Germinal center (tissue), 1 donor: ENCODE measurements at regions not wholly inside any gene's neighbourhood (a gene's known extent, or its start where the extent isn't known, plus 50 kb on each side); places are given as distances from the start of the nearest gene placed in this dataset.

Experiments
- DNase-seq: peaks from one replicate; pipeline ENCODE4 v3.0.0; 2012; ENCODE audit warnings: mixed read lengths, low spot score

DNA sequence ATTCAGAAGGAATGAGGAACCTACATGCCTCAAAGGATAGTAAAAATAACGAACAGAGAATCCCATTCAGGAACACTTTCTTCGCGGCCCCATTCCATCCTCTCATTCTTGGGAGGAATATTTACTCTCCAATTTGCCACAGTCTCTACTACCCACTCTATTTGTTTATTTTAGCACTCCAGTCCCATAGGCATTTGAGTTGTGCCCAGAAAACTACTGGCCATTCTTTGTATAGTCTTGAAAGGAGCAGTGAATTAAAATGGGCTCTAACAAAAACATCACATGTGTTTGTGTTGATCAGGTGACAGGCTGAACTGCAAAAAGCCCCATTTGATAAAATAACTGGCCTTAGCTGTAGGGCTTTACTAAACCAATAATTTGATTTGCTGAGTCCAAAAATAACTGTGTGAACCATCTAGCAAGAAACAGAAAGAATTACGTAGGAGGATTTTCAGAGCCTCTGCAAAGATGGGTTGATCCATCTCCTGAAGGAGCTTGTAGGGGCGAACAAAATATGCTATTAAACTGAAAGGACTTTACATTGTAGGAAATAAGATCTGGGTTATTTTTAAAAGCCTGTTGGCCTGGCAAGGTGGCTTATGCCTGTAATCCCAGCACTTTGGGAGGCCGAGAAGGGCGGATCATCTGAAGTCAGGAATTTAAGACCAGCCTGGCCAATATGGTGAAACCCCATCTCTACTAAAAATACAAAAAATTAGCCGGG, 142.3 kb upstream of the CPNE8 start:
- no peak for DNase-seq

GRCh38 chr12:39044754-39045153, 139.4 kb upstream of the CPNE8 start:
- DNase-seq = no peak

- DNase-seq = no peak
Observed at GRCh38 chr12:39043424-39043822, 138.0 kb upstream of the CPNE8 start.

- no peak for DNase-seq
Observed at GRCh38 chr12:39040275-39040674, 134.9 kb upstream of the CPNE8 start.

DNA sequence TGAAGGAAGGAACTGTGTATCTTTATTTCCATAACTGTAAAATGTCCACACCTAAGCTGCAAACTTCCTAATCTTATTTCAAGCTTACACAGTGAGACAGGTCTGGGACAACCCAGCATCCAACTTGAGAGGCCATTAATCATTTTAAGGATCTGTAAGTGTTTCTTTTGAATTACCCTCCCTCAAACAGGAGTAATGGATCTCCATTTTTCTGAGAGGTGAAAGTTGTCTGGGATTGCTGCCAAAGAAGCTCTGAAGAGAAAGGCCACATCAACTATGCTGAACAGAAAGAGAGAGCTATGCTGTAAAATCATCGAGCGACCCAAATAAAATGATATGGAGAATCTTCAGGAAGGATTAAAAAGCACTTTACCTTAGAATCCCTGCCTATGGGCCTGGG, 131.7 kb upstream of the CPNE8 start:
- DNase-seq = no peak

- no peak for DNase-seq
Observed at GRCh38 chr12:39036105-39036504, 130.7 kb upstream of the CPNE8 start.

GRCh38 chr12:39033782-39034181, 128.4 kb upstream of the CPNE8 start:
- DNase-seq = no peak

DNA sequence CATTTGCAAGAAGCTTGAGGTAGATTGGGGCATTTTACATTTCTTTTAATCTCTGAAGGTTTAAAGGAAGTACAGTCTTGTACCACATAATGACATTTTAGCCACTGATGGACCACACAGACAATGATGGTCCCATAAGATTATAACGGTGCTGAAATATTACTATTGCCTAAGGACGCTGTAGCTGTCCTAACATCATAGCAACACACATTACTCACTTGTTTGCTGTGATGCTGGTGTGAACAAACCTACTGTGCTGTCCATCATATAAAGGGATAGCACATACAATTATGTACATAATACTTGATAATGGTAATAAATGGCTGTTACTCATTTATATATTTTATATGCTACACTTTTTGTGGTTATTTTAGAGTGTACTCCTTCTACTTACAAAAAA, 127.1 kb upstream of the CPNE8 start:
- no peak for DNase-seq

- no peak for DNase-seq
Observed at GRCh38 chr12:39032034-39032433, 126.6 kb upstream of the CPNE8 start.

GRCh38 chr12:39028382-39028781, 123.0 kb upstream of the CPNE8 start:
- no peak for DNase-seq

GRCh38 chr12:39012870-39013269, 107.5 kb upstream of the CPNE8 start:
- no peak for DNase-seq

- no peak for DNase-seq
Observed at GRCh38 chr12:39011166-39011565, 105.8 kb upstream of the CPNE8 start.

DNA sequence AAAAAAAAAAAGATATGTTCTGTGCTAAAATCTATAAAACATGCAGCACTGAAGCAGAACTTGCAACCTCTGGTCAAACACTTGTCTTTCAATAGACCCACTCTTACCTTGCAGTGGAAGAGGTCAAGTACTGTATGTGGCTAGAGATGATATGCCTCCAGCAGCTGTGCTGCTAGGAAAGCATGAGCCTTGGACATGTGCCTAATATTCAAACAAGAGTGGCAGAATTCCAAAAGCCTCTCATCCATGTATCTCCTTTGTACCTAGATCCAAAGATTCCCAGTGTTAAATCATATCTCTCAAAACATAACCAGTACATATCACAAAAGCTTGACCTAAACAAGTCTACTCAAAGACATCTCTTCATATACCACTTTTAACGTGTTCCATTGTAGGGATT, 105.0 kb upstream of the CPNE8 start:
- no peak for DNase-seq

- no peak for DNase-seq
Observed at GRCh38 chr12:39007619-39008018, 102.2 kb upstream of the CPNE8 start.

- DNase-seq = no peak
Observed at GRCh38 chr12:39006286-39006685, 100.9 kb upstream of the CPNE8 start.

GRCh38 chr12:39005671-39006070, 100.3 kb upstream of the CPNE8 start:
- DNase-seq = no peak

GRCh38 chr12:39003541-39004155, 98.3 kb upstream of the CPNE8 start:
- no peak for DNase-seq

- DNase-seq = no peak
Observed at GRCh38 chr12:39000370-39000769, 95.0 kb upstream of the CPNE8 start.

- no peak for DNase-seq
Observed at GRCh38 chr12:38998887-38999482, 93.6 kb upstream of the CPNE8 start.

- no peak for DNase-seq
Observed at GRCh38 chr12:38995249-38995648, 89.9 kb upstream of the CPNE8 start.

GRCh38 chr12:38985961-38986360, 80.6 kb upstream of the CPNE8 start:
- DNase-seq = no peak

GRCh38 chr12:38984388-38984787, 79.0 kb upstream of the CPNE8 start:
- no peak for DNase-seq

- no peak for DNase-seq
Observed at GRCh38 chr12:38983117-38983571, 77.8 kb upstream of the CPNE8 start.

- DNase-seq = no peak
Observed at GRCh38 chr12:38977132-38977531, 71.7 kb upstream of the CPNE8 start.
